ENCODE measurements at regions not wholly inside any gene's neighbourhood (a gene's known extent, or its start where the extent isn't known, plus 50 kb on each side); places are given as distances from the start of the nearest gene placed in this dataset.
"Not testable (repeated sequence)": the region's sequence is repeated elsewhere in the genome, so short reads cannot be mapped to it uniquely, and the experiment has no call there.

DNA sequence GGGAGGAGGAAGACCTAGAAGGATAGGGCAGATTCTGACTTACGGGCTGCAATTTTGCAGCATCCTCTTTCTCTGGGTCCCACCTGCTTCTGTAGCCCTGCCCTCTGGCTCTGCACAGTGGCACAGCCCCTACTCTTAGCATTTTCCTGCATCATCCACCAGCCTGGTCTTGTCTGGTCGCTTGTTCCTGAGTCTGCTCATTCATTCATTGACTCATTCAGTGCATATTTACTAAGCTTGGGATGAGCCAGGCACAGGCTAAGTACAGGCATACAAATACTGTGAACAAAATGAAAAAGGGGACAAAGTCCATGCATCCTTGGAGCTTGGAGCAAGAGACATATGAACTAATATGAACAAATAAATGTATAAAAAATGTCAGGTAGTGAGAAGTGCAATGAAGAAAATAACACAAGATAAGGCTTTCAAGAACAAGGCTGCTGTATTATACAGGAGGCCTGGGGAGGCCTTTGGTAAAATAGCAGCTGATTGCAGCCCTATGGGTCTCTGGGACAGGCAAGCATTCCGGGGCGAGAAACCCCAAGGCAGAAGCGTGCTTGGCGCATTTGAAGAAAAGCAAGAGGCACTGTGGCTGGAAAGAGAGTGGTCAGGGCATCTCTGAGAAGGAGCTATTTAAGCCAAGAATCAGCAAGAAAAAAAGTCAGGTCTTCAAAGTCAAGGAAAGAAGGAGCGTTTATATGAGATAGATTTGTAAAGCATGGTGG lies 108.0 kb upstream of the ALX4 start:
- DNase-seq (ENCODE audit: low spot score), result no peak

DNA sequence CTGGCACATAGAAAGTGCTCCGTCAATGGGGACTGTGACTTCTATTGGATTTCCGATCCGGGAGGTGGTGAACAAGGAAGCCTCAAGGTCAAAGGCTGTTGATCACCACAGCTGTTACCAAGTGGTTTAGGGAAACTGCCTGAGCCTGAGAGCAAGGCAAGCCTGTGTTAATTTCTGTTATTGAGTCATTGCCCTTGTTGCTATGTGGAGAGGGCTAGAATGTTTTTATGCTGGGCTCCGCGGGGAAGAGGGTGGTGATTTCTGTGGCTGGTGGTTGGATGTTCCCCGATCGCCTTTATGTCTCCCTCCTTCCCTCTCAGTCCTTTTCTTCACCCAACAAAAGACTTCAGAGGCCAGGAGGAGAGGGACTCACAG lies 108.5 kb upstream of the ALX4 start:
- DNase-seq (ENCODE audit: low spot score), result no peak

DNA sequence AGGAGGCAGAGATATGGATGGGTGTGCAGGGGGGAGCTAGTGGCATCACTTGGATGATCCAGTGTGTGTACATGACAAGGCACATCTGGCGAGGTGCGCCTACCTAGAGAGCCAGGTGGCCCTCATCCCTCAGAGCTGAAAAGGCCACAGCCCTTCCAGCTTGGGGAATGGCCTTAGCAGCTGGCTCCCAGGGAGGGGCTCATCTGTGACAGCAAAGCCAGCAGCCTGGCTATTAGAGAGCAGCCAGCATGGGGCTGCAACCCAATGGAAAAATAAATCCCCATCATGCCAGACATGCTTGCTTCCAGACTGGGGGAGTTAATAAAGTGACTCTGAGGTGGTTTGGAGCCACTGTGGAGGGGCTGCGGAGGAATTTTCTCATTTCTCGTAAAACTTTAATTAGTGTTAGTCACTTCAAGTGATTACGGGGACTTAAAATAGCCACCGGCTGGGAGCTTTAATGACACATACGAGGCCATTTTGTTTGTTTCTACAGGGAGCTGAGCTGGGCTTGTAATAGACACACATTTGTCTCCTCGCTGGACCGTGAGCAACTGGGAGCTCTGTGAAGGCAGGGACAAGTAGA lies 111.2 kb upstream of the ALX4 start:
- no peak for DNase-seq (ENCODE audit: low spot score)

DNA sequence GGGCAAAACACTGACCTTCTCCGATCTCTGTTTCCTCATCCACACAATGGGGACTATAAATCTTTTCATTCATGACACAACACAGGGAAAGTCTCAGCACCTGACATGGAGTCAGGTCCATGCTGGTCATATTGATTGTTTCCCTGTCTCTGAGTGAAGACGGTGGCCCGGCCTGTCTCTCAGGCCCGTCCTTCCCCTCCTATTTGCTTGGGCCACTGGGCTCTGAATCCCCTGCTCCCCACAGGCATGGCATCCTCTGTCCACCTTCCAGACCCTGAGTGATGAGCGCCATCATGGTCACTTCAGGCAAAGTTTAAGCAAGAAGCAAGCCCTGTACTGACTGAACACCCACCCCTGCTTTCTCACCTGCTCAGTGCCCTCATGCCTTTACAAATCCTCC lies 113.3 kb upstream of the ALX4 start:
- no peak for DNase-seq (ENCODE audit: low spot score)

DNA sequence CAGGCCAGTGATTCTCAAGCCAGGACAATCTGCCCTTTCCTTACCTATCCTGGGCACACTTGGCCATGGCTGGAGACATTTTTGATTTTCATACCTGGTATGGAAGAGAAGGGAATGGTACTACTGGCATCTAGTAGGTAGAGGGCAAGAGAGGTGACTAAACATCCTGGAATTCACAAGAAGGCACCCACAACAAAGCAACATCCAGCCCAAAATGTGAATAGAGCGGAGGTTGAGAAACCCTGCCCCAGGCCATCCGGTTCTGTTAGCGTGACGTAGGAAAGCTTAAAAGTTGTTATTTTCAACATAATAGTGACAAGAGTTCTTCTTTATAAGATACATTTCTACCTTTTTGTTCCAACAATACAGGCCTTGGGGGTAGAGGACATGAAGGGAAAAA lies 114.9 kb upstream of the ALX4 start:
- no peak for DNase-seq (ENCODE audit: low spot score)

DNA sequence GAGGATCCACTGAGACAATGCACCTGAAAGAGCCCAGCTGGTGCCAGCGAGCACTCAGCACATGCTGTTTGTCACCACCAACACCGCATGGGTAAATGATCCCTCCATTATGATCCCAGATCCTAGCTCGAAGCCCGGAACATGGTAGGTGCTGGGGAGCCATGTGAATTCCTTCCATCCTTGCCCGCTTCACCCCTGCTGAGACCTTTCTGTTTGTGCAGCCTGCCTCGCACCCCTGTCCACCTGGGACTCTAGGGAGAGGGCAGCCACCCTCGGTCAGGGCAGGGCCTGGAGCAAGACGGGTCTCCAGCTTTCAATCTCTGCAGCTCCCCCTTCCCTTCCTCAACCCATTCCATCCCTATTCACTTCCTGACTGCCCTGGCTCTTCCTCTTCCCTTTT lies 116.2 kb upstream of the ALX4 start:
- no peak for DNase-seq (ENCODE audit: low spot score)

DNA sequence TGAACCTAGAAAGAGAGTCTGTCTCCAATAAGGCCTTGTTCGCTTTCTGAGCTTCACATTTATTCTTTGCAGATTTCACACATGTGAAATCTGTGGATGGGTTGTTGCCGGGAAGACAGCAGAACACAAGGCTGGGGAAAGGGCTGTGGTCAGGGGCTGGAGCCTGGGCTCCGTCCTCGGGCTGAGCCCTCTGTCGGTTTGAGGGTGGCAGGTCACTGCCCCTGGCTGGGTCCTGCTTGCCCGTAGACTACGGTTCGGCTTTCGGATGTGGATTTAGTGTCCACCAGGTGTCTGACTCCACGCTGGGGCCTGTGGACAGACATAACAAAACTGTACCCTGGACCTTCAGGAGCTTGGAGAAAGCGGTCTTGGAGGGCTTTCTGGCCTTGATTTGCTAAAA lies 117.0 kb upstream of the ALX4 start:
- DNase-seq (ENCODE audit: low spot score), result no peak

DNA sequence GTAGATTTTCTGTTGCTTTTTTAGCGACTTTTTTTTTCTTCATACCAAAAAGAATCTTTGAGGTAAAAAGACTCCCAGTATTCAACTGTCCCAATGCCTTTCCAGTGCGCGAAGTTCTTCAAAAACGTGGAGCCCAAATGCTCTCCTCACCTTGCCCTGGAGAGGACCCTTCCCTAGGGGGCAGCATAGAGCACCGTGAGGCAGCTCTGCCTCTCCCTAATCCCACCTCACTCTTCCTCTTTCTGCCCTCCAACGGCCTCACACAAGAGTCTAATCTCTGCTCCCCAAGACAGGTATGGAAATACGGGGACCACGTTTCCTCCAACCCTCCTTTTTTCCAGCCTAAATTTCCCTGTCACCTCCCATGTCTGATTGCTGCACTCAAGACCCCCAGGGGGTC lies 117.5 kb upstream of the ALX4 start:
- no peak for DNase-seq (ENCODE audit: low spot score)

DNA sequence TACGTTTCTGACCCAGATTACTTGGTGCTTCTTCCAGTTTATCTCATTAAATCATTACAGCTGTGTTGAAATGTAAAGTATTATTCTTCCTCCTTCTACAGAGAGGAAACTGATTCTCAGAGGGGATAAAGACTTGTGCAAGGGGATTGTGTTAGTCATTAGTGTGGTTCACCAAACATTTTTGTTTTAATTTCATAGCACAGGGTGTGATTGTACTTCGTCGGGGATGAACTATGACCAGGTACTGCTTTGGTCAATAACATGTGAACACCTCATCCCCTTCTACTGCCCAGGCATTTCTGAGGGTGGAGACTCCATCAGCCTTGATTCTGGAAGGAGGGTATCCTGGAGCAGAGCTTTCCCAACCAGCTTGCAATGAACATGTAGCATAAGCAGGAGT lies 120.2 kb upstream of the ALX4 start:
- no peak for DNase-seq (ENCODE audit: low spot score)

DNA sequence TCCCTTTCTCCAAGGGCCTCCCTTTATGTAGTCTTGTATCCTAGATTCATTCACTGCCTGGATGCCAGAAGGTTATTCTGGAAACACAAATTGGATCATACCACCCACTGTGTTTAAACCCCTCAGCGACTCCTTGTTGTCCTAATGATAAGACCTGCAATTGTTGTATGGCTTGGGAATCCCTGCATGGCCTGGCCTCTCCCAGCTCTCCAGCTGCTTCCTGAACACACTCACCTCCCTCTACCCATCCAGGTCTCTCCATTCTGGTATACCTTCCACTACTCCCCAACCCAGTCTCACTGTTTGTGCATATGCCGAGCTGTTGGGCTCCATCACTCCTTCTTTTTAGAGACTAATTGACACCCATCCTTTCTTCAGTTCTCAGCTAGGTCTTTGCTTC lies 124.3 kb upstream of the ALX4 start:
- DNase-seq (ENCODE audit: low spot score), result no peak

DNA sequence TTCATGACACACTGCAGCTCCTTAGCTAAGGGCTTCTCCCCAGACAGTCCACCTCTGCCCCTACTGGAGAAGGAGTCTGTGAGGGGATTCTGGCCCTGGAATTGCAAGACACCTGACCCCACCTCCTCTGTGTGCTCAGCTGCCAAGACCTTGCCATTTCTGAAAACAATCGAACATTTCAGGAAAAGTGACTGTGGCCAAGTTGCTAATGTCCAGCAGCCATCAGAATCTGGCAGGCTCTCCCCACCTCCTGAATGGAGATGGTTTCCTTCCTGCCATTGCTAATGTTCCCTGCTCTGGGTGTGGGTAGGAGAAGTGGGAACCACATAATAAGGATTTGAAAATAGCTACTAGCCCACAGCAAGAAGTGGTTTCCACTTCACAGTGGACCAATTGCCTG lies 127.2 kb upstream of the ALX4 start:
- DNase-seq (ENCODE audit: low spot score), result no peak

DNA sequence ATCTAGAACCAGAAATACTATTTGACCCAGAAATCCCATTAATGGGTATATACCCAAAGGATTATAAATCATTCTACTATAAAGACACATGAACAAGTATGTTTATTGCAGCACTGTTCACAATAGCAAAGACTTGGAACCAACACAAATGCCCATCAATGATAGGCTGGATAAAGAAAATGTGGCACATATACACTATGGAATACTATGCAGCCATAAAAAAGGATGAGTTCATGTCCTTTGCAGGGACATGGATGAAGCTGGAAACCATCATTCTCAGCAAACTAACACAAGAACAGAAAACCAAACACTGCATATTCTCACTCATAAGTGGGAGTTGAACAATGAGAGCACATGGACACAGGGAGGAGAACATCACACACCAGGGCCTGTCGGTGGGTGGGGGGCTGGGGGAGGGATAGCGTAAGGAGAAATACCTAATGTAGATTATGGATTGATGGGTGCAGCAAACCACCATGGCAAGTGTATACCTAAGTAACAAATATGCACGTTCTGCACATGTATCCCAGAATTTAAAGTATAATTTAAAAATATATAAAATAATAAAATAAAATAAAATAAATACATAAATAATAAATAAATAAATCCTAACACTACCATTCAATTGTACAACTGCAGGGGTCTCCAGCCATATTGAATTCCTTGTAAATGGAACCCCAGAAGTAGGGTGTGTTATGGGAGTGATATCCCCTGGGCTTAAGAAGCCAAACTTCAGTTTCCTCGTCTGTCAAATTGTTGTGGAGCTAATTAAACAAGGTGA lies 122.4 kb upstream of the CD82 start:
- DNase-seq (ENCODE audit: low spot score), result not testable (repeated sequence)

DNA sequence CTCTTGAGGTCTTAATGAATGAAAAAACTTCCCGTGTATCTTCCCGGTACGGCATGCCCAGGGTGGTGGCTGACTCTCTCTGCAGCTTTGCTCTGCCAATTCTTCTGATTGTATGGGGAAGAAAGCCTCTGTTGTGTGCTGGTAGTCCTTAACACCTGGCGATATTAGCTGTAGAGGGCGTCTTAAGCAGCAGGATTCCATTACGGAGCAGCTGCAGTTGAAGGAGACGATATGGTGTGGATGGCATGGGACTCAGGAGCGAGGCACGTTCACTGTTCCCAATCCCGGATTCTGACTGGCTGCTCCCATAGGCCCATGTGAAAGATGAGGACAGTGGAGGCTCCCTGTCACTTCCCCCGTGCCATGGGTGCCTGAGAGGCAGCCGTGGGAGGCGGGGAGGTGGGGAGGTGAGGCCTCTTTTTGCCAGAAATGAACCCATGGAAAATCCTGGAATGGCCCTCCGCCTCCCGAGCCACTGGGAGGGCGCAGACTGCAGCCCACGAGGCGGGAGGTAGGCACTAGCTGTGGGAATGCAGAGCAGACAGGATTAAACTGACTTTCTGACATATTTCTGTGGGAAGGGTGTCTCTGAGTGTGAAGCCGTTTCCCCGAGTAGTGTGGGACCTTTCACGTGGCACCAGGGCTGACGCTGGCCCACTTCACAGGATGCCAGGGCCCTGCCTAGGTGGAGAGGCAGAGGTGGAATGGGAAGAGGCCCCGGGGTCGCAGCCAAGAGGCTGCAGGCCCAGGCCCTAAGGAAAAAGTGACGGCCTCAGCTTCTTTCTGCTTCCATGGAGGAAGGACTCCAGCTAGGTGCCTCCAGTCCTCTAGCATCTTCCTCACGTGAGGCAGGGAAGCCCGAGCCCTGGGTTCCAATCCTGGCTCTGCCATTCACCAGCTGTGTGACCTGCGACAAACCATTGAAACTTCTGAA lies 121.4 kb upstream of the CD82 start:
- DNase-seq (ENCODE audit: low spot score), result no peak

DNA sequence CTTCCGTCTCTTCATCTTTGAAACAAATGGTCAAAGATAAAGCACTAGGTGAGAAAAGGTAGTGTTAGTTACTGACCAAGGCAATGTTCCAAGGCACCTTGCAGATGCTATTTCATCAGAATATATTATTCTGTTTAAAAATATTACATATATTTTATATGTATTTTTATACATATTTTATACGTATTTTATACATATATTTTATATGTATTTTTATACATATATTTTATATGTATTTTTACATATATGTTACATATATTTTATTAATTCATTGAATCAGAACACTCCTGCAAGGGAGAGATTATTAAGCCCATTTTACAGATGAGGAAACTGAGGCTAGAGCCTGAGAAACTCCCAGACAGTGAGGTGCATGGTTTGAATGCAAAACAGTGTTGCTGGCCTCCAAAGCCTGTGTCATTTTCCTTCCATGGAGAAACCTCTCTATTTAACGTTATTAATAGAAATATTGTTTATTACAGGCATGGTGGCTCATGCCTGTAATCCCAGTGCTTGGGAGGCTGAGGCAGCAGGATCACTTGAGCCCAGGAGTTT lies 120.6 kb upstream of the CD82 start:
- no peak for DNase-seq (ENCODE audit: low spot score)

DNA sequence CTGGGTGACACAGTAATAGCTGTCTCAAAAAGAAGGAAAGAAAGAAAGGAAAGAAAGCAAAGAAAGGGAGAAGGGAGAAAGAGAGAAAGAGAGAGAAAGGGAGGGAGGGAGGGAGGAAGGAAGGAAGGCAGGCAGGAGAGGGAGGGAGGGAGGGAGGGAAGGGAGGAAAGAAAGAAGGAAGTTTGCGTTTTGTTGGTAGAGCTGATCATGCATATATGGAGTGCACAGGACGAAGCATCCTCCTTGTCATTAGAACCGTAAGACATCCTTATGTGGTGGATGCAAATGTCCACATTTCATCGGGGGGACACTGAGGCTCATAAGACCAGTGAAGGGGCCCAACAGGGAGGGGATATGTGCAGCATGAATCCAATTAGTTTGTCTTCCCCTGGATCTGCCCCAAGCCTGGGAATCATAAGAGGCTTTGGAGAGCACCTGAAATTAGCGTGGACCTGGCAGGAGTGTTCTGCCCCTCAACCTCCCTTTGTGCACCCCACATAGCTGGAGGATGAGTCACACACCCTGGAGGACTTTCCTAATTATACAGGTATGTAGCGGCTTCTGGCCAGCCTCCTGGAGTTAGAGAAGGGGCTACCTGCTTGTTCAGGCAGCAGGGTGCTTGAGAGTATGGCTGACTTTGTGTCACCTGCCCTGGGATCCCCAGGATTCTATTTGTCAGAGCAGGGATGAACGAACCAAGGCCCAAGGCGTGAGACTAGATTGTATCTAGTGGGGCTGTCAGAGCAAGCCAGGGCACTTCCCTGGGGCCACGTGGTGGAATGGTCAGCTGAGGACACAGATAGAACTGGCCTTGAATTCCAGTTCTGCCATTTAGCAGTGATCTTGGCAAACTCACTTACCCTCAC lies 119.7 kb upstream of the CD82 start:
- no peak for DNase-seq (ENCODE audit: low spot score)

DNA sequence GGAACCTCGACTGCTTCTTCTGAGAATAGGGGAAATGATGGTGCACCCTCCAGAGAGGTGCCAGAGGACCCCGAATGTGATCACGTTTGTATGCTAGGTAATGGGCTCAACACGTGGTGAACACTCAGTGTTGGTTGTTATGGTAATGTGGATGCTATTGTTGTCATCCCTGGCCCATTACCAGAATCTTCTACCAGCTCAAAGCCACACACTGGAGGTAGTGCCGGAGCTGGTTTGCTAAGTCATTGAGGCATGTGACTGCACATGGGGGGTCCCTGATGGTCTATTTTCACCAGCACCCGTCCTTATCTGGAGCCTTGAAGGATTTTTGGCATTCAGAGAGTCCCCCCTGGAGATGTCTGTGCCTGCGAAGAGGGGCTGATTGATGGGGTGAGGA lies 119.1 kb upstream of the CD82 start:
- no peak for DNase-seq (ENCODE audit: low spot score)

DNA sequence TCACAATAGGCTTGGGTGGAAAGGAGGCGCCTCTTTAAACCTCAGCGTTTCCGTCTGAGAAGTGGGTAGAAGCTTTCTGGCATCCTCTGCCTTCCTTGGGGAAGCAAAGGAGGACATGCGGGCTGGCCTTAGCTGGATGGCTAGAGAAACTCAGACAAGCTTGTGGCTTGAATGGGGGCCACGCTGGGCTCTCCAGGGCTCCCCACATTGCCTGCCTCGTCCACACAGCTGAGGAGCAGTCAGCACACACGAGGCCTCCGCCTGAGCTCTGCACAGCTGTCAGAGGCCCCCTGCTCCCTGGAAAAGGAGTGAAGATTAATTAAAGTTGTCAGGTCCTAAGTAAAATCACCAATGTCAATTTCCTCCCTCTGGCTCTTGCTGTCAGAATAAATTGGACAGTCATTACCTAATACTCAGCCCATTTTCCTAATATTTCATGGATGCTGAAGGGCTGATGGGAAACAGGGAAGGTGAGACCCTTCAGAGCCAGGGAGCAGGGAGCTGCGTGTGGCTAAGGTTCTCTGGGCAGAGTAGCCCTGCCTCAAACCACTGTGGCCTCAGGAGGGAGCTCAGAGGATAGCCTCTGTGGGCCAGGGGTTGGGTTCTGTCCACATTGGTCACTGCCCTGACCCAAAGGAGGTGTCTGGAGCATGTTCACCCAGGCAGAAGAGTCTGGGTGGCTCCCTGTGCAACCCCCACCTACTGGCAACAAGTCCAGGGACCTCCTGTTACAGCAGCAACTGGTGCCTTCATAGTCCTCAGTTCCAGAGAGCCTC lies 118.3 kb upstream of the CD82 start:
- DNase-seq (ENCODE audit: low spot score), result no peak

DNA sequence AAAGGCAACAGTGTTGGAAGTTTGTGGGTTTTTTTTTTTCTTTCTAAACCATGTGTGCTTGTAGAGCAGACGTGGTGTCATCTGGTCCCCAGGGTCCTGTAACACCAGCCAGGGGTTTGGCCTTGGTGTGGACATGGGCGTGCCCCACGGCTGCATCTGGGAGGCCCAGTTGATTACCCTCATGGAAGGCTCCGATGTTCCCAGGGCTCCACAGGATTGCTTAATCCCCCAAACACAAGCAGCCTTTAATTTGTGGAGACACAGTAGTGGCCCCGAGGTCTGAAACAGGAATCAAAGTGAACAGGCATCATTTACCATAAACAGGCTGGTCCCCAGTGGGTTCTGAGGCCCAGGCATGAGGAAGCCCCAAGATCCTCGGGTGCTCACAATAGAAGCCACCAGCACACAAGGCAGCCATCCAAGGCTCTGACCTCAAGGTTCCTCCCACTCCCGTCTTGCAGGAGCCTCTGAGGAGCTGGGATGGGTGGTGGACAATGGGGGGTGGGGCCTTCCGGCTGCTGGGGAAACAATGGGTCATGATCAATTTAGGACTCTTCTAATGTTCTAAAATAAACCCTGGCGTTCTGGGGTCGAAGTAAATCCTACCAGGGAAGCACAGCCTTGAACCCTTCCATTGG lies 115.0 kb upstream of the CD82 start:
- DNase-seq (ENCODE audit: low spot score), result no peak

DNA sequence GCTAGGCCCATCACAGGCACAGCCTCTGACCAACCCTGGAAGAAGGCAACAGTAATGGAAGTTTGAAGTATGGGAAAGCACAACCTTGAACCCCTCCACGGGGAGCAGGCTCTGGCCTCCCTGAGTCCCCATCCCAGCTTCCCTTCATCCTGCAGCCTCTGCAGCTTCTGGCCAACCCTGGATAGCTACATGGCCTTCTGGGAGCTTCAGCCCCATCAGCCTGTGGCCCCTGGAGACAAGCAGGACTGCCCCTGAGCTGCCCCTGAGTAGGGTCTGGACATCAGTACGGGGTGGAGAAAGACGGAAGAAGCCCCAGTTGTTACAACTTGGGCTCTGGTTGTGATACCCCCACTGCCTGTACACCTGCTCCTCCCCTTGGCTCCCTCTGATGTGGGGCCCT lies 113.8 kb upstream of the CD82 start:
- DNase-seq (ENCODE audit: low spot score), result no peak
